Endothelial cell of umbilical vein (primary cell): ENCODE measurements at regions not wholly inside any gene's neighbourhood (a gene's known extent, or its start where the extent isn't known, plus 50 kb on each side); places are given as distances from the start of the nearest gene placed in this dataset.

Experiments
- BruUV-seq: library from RNA; stranded (reverse); fragments of 400-500 nt; replicated peaks from 2 replicates; lab custom pipeline; 2021; lab: Mats Ljungman, UMichigan
- CTCF ChIA-PET: fragments of 300-600, 350-600 bp; sonication (Branson Sonifier 250); formaldehyde crosslinking; loops from one replicate; lab custom pipeline; 2021; ENCODE audit warnings: antibody characterized with exemption, inconsistent platforms; lab: Charles Lee
- POLR2A ChIA-PET: fragments of 300-600, 350-600 bp; sonication (Branson Sonifier 250); formaldehyde crosslinking; loops from one replicate; lab custom pipeline; 2021; ENCODE audit warnings: antibody characterized with exemption, inconsistent platforms; lab: Charles Lee
- DNase-seq: peaks from one replicate; pipeline ENCODE4 v3.0.0-alpha.2; 2011; ENCODE audit warnings: low read depth, low spot score
- FAIRE-seq: peaks from 2 replicates; lab custom pipeline; 2011; peaks lifted over from hg19 to GRCh38; lab: Jason Lieb, UNC
- H2AFZ ChIP-seq: 2 replicates; pipeline ENCODE4 v1.6.0; 2012; ENCODE audit warnings: low read depth, low read length, control low read depth, inconsistent platforms
- H3K27ac ChIP-seq: 2 replicates; pipeline ENCODE4 v1.5.1; 2011; ENCODE audit warnings: low read depth, mild to moderate bottlenecking, control low read depth, low read length, moderate library complexity; ENCODE audit not compliant: insufficient read depth
- H3K27me3 ChIP-seq, 2 experiments: 2 replicates each; pipeline versions ENCODE4 v1.6.0 to v1.6.1; 2011; ENCODE audit warnings: low read length in 2 of 2, mixed read lengths in 1 of 2; ENCODE audit not compliant: control insufficient read depth in 2 of 2, insufficient read depth in 2 of 2
- H3K36me3 ChIP-seq, 2 experiments: 2 replicates in 1 of 2; 3 replicates in 1 of 2; pipeline ENCODE4 v1.5.1; 2011; ENCODE audit warnings: low read length in 2 of 2, mild to moderate bottlenecking in 1 of 2, moderate library complexity in 1 of 2; ENCODE audit not compliant: control insufficient read depth in 2 of 2, insufficient read depth in 2 of 2; ENCODE audit errors: extremely low read depth in 1 of 2
- H3K4me1 ChIP-seq: 3 replicates; pipeline ENCODE4 v1.5.1; 2011; ENCODE audit warnings: mild to moderate bottlenecking, low read length; ENCODE audit not compliant: control insufficient read depth, insufficient read depth; ENCODE audit errors: extremely low read depth
- H3K4me2 ChIP-seq: 2 replicates; pipeline ENCODE4 v1.6.1; 2011; ENCODE audit warnings: low read length, control low read depth, mixed read lengths; ENCODE audit not compliant: insufficient read depth
- H3K4me3 ChIP-seq, 3 experiments: fragments of 200-600 bp in 1 of 3; sonication (generic), shearing (Covaris generic) in 1 of 3; replicated peaks in 1 of 3; 2 replicates each; pipeline ENCODE4 v1.5.1; 2011 to 2016; ENCODE audit warnings: control low read depth in 3 of 3, low read length in 3 of 3, mild to moderate bottlenecking in 2 of 3, inconsistent platforms in 1 of 3, low read depth in 1 of 3, moderate library complexity in 1 of 3; ENCODE audit not compliant: insufficient read depth in 1 of 3
- H3K79me2 ChIP-seq: 2 replicates; pipeline ENCODE4 v1.6.0; 2012; ENCODE audit warnings: low read length, inconsistent platforms; ENCODE audit not compliant: control insufficient read depth, insufficient read depth
- H3K9ac ChIP-seq: replicated peaks from 2 replicates; pipeline ENCODE3; 2011; ENCODE audit warnings: low read length, control low read depth; ENCODE audit not compliant: insufficient read depth; ENCODE audit errors: extremely low read depth
- H3K9me1 ChIP-seq: replicated peaks from 3 replicates; pipeline ENCODE4 v1.6.0; 2011; ENCODE audit warnings: mild to moderate bottlenecking, low read length; ENCODE audit not compliant: control insufficient read depth, insufficient read depth; ENCODE audit errors: extremely low read depth
- H3K9me3 ChIP-seq: replicated peaks from 2 replicates; pipeline ENCODE4 v1.5.1; 2012; ENCODE audit warnings: low read length, inconsistent platforms; ENCODE audit not compliant: control insufficient read depth, insufficient read depth
- H4K20me1 ChIP-seq: replicated peaks from 2 replicates; pipeline ENCODE3; 2011; ENCODE audit warnings: mild to moderate bottlenecking, low read length; ENCODE audit not compliant: control insufficient read depth, insufficient read depth; ENCODE audit errors: extremely low read depth
- CTCF ChIP-seq, 2 donors: IDR thresholded peaks; 1 replicate in 1 of 2; 2 replicates in 1 of 2; pipeline ENCODE4 v1.5.1; 2011; ENCODE audit warnings: low read length in 2 of 2, mild to moderate bottlenecking in 2 of 2, moderate library complexity in 2 of 2, control low read depth in 1 of 2, inconsistent platforms in 1 of 2, low read depth in 1 of 2; ENCODE audit not compliant: insufficient read depth in 1 of 2; ENCODE audit errors: extremely low read depth in 1 of 2
- MAX ChIP-seq: IDR thresholded peaks from 2 replicates; pipeline ENCODE4 v1.6.1; 2011; ENCODE audit not compliant: insufficient read depth, insufficient read length
- MYC ChIP-seq: IDR thresholded peaks from one replicate; pipeline ENCODE4 v1.6.1; 2011; ENCODE audit warnings: mild to moderate bottlenecking, low read depth, low read length
- POLR2A ChIP-seq: IDR thresholded peaks from 2 replicates; pipeline ENCODE4 v1.6.1; 2012; ENCODE audit warnings: low read depth, mild to moderate bottlenecking, control low read depth, low read length
- POLR2AphosphoS5 ChIP-seq: IDR thresholded peaks from 2 replicates; pipeline ENCODE4 v1.6.1; 2012; ENCODE audit warnings: low read depth, mild to moderate bottlenecking, control low read depth, low read length, moderate library complexity; ENCODE audit not compliant: insufficient read depth
- dilution Hi-C: fragments of 300-500 bp; cut with MboI; formaldehyde crosslinking; loops from one replicate; pipeline ENCODE4 v1.15.0; 2019; ENCODE audit warnings: low sequenced_read_pairs; ENCODE audit not compliant: extremely low pct_ligation_motif_present
- intact Hi-C: fragments of 100-400 bp; cut with micrococcal nuclease; formaldehyde crosslinking; loops from one replicate; pipeline ENCODE4 v1.10.0; 2022

GRCh38 chr11:92484570-92484969 lies 260.0 kb downstream of the FAT3 start:
- intact Hi-C loops: no loop called here
- no peaks in the 10 kb centered on the region for H3K9me3 ChIP-seq
- no peak for TF ChIP-seq POLR2A
- TF ChIP-seq MAX: no peak
- no peak for TF ChIP-seq MYC
- H4K20me1 ChIP-seq: no peaks in the 10 kb centered on the region
- H3K36me3 ChIP-seq: no peaks in the 10 kb centered on the region
- no peaks in the 10 kb centered on the region for H3K79me2 ChIP-seq
- H3K9ac ChIP-seq: no peak overlapping the region
- FAIRE-seq: no peak
- H3K27me3 ChIP-seq: no peaks in the 10 kb centered on the region
- no TSS peak for BruUV-seq
- DNase-seq: no peak
- H3K4me2 ChIP-seq: no peak overlapping the region
- H3K4me1 ChIP-seq: no peaks in the 10 kb centered on the region
- CTCF ChIA-PET: no interaction called here
- H2AFZ ChIP-seq: no peak overlapping the region
- no peaks in the 10 kb centered on the region for H3K9me1 ChIP-seq
- H3K27ac ChIP-seq: no peak overlapping the region
- no peak overlapping the region for H3K4me3 ChIP-seq
- POLR2A ChIA-PET: no interaction called here
- dilution Hi-C loops: no loop called here

GRCh38 chr11:92489826-92490399 lies 265.3 kb downstream of the FAT3 start:
- no peaks in the 10 kb centered on the region for H3K27me3 ChIP-seq
- H3K79me2 ChIP-seq: no peaks in the 10 kb centered on the region
- H3K27ac ChIP-seq: no peak overlapping the region
- no peak for DNase-seq
- ChIA-PET CTCF (no interaction called here), POLR2A (no interaction called here)
- H3K9ac ChIP-seq: no peak overlapping the region
- H3K4me1 ChIP-seq: no peaks in the 10 kb centered on the region
- no peak for FAIRE-seq
- no peaks in the 10 kb centered on the region for H4K20me1 ChIP-seq
- no peaks in the 10 kb centered on the region for H3K36me3 ChIP-seq
- H3K9me3 ChIP-seq: no peaks in the 10 kb centered on the region
- no peak for TF ChIP-seq CTCF (IDR thresholded peaks at IDR 0.05; ENCODE audit: extremely low read depth in 1 of 2, insufficient read depth in 1 of 2, low read depth in 1 of 2, low read length in 2 of 2)
- no peak for TF ChIP-seq POLR2AphosphoS5
- BruUV-seq: no TSS peak
- no peak overlapping the region for H3K4me2 ChIP-seq
- dilution Hi-C loops (no loop called here), intact Hi-C loops (no loop called here)
- no peak overlapping the region for H2AFZ ChIP-seq
- no peaks in the 10 kb centered on the region for H3K9me1 ChIP-seq
- H3K4me3 ChIP-seq: no peak overlapping the region
